MM.1S (cell line): ENCODE measurements at regions not wholly inside any gene's neighbourhood (a gene's known extent, or its start where the extent isn't known, plus 50 kb on each side); places are given as distances from the start of the nearest gene placed in this dataset.

Experiments used
- EZH2 ChIP-seq: fragments of 300-600 bp; sonication (generic); optimal IDR thresholded peaks from 2 replicates; pipeline ENCODE3; 2017; ENCODE audit warnings: low read depth, mild to moderate bottlenecking, antibody characterized with exemption, low read length, mixed read lengths
- EZH2phosphoT487 ChIP-seq: fragments of 300-600 bp; sonication (generic); IDR thresholded peaks from 2 replicates; pipeline ENCODE4 v1.6.1; 2018; ENCODE audit warnings: antibody characterized with exemption, low read length
- TF ChIP-seq, protein P1 (sequence below): fragments of 300-600 bp; sonication (generic); IDR thresholded peaks from 2 replicates; pipeline ENCODE4 v1.5.1; 2016; ENCODE audit warnings: antibody characterized with exemption, low read length, mixed read lengths

DNA sequence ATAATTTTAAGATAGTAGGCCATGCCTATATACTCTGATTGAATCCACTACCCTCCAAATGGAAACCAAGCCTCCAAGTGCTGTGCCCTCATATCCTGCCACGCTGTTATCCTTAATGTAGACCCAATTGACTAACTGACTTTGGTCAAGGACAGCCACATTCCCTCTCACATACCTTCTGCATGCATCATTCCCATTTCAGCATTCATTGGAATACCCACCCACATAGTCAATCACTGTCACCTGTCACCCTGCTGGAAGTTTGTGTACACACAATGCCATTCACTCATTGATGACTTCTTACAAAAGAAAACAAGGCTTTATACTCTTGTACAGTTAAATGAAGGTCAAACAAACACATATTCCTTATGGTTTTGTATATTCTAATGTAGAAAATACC is 221.1 kb upstream of the PBX1 start:
- TF ChIP-seq, protein P1, sequence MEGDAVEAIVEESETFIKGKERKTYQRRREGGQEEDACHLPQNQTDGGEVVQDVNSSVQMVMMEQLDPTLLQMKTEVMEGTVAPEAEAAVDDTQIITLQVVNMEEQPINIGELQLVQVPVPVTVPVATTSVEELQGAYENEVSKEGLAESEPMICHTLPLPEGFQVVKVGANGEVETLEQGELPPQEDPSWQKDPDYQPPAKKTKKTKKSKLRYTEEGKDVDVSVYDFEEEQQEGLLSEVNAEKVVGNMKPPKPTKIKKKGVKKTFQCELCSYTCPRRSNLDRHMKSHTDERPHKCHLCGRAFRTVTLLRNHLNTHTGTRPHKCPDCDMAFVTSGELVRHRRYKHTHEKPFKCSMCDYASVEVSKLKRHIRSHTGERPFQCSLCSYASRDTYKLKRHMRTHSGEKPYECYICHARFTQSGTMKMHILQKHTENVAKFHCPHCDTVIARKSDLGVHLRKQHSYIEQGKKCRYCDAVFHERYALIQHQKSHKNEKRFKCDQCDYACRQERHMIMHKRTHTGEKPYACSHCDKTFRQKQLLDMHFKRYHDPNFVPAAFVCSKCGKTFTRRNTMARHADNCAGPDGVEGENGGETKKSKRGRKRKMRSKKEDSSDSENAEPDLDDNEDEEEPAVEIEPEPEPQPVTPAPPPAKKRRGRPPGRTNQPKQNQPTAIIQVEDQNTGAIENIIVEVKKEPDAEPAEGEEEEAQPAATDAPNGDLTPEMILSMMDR = no peak
- TF ChIP-seq EZH2 (no peak), EZH2phosphoT487 (no peak)
